ENCODE measurements at regions not wholly inside any gene's neighbourhood (a gene's known extent, or its start where the extent isn't known, plus 50 kb on each side); places are given as distances from the start of the nearest gene placed in this dataset.

DNA sequence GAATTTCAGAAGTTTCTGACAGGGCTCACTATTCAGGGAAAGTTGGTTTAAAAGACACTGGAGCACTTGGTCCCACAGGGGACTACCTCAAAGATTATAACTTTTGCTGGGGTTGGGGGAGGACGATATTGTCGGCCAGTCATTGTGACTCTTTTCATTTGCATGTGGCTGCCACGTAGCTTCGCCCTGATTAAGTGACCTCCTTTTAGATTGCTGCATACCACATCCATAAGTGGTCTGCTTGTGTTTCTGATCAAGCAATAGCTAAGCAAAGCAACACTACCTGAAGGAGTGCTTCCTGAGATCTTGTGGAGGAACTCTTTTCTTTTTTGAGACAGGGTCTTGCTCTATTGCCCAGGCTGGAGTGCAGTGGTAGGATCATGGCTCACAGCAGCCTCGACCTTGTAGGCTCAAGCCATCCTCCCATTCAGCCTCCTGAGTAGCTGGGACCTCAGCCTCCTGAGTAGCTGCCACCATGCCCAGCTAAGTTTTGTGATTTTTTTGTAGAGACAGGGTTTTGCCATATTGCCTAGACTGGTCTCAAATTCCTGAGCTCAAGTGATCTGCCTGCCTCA lies 691.3 kb downstream of the EPM2A start:
- DNase-seq = no peak

DNA sequence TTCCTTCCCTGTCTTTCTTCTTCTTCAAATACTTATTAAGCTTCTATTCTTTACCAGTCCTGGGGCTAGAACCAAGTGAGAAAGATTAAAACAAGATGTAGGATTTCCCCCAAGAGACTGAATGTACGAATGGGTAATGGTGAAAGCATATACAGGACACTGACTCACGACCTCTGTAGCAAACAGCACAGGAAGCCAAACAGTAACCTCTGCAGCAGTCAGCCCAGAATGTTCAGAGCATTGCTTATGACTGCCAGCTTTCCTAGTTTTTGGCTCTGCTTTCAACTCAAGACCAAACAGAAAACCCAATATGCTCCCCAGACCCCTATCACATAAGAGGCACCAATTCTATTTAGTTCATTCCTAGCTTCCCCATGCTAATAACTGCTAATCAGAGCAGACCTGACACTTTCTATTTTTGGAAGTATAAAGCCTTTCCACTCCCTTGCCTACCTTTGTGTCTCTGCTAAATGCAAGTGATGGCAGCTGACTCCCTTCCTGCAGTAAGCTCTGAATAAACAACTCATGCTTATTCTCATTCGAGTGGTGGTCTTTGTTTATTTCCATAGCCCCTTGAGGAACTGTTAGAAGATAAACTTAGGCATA lies 690.6 kb downstream of the EPM2A start:
- no peak for DNase-seq

DNA sequence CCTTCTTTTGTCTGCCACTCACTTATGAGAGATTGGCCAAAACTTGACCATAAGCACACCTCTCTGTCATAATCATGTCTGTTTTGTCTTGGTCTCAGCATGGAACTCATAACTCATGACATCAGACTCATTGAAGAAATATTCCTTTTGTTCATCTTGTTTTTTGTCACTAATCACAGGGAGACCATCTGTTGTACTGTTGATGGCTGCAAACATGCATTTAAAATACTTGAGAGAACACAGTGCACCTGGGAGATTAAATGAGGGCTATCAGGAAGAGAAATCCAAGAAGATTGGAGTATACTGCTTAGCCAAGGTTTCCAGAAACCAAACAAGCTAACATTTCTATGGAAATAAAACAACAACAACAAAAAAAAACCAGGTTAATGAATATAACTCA lies 689.7 kb downstream of the EPM2A start:
- no peak for DNase-seq

DNA sequence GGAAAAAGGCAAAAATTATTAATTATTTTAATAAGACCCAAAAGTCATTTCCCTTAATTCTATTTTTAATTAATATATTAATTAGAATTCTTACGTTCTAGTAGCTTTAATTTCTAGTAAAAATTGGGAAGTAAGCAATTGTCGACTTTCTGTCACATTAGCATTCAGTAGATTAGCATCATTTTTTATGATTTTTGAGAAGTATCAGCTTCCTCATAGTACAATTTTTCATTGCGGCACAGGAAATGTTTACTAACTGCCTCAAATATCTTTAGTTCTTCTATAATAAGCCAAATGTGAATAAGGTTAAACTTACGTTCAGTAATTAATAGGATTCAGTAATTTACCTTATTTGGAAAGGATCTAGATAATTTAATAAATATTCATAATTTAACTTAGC lies 687.4 kb downstream of the EPM2A start:
- no peak for DNase-seq

DNA sequence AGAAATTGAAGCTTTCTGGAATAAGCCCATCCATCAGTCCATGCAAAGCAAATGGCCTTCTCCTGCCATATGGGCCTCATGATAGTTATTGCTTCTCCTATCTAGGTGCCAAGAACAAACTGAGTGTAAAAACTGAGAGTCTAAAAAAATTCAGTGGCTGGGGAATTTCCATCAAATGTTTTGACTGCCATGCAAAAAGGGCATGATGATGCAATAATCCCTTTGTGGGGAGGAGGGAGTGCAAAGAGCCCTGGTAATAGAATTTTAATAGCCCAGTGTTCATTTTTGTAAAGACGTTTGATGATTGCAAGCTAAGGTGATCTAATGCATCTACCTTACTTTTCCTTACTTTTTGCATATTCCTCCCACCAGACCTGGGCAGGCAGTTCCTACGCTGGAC lies 683.7 kb downstream of the EPM2A start:
- no peak for DNase-seq

DNA sequence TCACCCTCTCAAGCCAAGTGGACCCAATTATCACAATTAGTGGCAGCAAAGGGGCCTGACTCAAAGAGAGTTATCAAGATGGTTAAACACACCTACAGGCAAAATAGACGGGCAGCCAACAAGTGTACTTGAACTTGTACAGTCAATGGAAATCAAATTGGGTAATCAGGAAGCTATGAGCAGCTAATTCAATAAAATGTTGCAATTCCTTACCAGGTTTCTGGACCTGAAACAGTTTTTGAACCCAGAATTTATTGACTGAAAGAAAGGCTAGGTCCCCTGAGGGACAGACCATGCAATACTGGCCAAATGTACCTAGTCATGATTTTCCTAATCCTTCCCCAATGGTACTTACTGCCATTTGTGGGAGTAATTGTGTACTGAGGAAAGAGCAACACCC lies 679.8 kb downstream of the EPM2A start:
- DNase-seq = no peak

DNA sequence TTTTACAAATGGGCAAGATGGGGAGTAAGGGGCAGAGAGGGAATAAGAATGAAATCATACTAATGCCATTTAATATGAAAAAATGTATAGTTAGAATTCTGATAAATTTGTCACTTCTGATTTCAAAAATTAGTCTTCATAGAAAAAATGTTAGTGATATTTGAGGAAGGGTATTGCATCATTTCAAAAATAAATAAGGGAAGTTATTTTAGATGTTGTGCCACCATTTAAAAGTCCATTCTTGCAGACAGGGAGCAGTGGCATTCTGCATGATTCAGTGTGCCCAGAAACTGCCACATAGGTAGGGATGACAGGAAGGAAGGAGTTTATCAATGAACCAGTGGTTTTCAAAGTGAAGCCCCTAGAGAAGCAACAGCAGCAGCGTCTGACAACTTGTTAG lies 674.6 kb downstream of the EPM2A start:
- DNase-seq = no peak

DNA sequence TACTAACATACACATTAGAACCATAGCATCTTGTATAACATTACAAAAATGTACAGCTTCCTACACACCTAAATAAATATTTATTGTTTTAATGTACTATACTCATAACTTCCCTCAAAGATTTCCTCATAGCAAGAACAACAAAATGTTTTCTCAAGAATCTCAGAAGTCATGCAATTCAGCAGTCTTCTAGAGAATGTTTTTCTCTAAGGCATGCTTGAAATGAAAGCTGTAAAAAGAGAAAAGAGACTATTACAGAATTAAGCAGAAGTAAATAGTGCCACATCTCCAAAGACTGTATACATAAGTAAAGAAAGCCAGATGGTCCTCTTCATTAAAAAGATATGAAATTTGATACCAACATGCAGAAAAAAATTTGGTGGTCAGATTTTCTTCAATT lies 672.2 kb downstream of the EPM2A start:
- no peak for DNase-seq

DNA sequence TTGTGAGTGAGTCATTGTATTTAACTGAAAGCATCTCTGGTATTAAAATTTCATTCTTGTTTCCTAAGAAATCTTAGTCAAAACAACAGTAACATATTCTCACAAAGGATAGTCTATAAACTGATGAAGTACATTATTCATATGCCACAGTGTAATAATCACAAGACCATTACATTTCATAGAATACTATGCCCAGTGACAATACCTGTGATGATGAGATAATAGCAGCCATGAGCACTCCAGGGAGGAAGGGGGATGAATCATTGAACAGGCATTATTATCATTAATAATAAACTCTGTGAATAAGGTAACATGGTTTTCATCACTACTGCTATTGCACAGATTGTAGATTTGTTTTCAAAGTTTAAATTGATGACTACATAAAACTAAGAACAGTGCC lies 667.9 kb downstream of the EPM2A start:
- no peak for DNase-seq

DNA sequence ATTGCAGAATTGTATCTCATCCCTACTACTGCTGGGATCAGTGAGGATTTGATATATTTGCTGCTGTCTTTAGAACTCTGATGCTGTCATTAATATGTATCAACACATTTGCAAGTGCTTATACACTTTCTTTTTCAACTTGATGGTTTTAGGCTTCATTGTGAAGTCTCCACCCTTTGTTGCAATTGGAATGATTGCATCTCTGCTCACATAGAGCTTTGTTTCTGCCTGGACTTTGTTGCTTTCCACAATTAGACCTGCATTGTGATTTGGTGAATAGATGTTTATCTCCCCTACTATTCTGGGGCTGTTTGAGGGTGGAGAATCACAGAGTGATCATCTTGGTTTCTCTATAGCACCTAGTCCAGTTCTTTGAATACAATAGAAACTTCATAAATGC lies 666.7 kb downstream of the EPM2A start:
- DNase-seq = no peak

DNA sequence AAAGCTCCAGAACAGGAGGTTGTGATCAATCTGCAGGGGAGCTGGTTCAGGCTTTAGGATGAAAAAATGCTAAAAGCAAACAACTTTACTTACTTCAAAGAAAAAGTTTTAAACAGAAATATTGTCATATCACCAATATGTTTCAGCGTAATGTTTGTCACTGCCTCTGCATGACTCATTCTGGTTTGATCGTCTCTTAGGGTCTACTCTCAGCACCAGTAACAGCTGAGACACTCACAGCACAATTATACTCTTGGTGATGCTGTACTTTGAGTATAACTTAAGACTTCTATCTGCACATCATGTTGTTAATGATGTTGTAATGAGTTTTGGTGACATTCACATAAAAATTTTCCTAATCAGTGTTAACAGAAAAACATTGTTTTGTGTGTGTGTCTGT lies 665.4 kb downstream of the EPM2A start:
- DNase-seq = no peak

DNA sequence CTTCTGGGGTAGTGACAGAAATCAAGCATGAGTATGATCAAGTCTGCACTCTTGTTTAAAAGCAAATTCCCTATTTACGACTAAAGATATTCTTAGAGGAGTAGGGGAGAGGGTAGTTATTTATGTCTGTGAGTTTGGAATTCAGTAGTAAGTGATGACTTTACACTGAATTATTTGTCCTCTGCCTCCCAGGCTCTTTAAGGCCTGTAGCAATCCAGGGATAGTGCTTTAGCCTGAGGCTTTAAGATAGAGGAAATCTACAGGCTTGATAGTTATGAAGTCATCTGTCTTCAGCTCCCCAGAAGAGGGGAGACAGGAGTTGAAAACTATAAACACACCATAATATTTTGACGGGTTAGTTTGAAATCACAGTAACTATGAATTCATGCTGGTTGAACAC lies 664.5 kb downstream of the EPM2A start:
- DNase-seq = no peak

DNA sequence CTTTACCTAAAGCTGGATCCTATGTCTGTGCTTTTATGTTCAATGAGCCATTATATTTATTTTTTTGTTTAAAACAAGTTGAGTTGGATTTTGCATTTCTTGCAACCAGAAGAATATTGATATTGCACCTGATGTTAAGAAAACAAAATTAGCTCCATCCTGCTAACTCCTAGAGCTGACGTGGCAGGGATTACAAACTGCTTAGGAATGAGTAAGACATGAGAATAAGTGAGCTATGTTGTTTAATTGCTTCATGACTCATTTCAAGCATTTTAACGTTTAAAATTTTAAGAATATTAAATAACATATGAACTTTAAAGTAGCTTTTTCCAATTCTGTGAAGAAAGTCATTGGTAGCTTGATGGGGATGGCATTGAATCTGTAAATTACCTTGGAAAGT lies 663.5 kb downstream of the EPM2A start:
- DNase-seq = no peak

DNA sequence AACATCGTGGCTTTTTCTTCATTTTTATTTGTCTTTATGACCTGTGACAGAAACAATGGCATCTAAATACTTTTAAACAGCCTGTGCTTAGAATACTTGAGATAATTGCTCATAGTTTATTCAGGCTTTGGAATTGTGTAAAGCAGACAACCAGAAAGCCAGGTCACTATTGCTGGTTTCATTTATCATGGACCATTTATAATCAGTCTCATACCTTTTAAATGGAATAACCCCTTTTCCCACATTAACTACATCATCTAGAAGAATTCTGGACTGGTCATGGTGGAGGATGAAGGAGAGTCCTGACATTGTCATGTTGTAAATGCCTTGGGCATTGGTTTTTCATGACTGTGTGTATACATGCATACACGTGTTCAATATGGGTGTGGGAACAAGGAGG lies 661.5 kb downstream of the EPM2A start:
- DNase-seq = no peak

DNA sequence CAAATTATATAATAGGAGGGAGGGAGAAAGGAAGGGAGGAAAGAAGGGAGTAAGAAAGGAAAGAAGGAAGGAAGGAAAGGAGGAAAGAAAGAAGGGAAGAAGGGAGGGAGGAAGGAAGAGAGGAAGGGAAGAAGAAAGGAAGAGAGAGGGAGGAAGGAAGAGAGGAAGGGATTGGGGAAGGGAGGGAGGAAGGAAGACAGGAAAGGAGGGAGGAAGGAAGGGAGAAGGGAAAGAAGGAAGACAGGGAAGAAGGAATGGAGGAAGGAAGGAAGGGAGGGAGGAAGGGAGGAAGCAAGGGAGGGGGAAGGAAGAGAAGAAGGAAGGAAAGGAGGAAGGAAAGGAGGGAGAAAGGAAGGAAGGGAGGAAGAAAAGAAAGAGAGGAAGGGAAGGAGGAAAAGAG lies 660.5 kb downstream of the EPM2A start:
- no peak for DNase-seq

DNA sequence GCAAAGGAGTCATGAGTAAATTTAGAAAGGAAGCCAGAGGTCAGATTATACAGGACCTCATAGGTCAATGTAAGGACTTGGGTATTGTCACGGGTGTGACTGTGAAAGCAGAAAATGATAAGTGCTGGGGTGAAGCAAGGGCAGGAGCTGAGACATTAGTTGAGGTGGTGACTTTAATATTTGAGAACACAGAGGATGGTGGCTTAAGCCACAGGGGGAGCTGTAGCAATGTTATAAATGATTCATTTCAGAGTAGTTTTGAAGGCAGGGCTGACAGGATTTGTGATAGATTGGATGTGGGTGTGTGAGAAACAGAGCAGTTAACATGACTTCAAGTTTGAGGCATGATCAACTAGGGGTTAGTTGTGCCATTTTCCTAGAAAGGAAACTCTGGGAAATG lies 659.9 kb downstream of the EPM2A start:
- DNase-seq = no peak

DNA sequence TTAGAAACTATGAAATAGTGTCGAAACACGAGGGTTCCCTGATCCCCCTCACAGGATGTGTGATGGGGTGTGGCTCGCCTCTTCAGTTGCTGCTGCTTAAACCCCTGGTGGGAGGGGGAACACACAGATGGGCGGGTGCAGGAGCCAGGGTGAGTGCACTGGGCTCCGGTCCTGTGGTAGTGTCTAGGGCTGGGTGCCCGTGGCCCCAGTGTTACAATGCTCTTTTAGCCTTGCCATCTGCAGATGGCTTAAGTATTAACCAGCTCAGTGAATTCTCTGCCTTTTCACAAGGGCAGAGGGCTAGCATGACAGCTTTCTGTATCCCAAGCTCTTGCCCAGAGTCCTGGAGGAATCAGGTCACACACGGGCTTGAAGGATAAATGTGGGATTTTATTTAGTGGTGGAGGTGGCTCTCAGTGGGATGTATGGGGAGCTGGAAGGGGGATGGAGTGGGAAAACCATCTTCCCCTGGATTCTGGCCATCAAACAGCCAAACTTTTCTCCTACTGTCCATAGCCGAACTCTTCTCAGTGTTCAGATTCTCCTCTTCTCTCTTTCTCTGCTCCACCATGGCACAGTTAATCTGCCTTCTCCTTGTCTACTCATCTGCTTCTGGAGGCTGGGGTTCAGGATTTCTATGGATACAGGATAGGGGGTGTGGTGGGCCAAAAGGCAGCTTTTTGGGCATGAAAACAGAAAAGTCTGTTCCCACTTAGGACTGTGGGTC lies 659.0 kb downstream of the EPM2A start:
- no peak for DNase-seq

DNA sequence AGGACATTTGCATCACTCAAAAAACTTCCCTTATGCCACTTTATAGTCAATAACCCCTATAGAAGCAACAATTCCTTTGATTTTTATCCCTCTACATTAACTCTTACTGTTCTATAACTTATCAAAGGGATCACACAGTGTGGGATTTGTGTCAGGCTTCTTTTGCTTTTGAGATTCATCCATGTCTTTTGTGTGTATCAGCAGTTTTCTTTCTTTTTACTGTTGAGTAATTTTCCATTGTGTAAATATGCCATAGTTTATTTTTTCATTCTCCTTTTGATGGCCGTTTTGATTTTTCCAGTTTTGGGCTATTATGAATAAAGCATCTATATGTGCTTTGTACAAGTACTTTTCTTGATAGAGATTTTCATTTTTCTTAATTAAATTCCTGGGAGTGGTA lies 657.9 kb downstream of the EPM2A start:
- DNase-seq = no peak

DNA sequence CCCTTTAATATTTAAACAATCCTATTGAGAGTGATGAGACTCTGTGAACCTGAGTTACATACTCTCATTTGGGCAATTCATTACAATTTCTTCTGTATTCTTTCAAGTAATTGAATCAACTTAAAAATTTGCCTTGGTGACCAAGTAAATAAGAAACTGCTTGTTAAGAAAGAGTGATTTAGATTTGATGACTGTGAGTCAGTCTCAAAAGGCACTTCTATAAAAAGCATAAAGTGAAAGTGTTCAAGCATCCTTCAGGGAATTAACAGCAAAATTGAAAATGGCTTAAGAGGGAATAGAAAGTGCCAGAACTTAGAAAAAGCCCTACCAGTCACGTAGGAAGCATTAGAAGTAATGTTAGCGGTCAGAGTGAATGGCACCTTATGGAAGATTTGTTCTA lies 654.7 kb downstream of the EPM2A start:
- no peak for DNase-seq

DNA sequence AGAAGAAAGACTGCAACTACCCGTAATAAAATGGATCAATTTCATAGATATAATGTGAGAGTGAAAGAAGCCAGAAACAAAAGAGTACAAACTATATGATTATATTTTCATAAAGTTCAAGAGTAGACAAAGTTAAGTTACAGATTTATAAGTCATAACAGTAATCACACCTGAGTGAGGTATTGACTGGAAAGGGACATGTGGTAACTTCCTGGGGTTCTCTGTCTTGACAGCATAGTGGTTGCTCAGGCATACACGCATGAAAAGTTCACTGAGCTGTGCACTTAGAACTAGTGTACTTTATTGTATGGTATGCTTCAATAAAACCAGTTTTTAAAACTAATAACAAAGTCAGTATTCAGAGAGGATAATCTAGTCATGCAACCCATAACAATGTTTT lies 653.6 kb downstream of the EPM2A start:
- DNase-seq = no peak

DNA sequence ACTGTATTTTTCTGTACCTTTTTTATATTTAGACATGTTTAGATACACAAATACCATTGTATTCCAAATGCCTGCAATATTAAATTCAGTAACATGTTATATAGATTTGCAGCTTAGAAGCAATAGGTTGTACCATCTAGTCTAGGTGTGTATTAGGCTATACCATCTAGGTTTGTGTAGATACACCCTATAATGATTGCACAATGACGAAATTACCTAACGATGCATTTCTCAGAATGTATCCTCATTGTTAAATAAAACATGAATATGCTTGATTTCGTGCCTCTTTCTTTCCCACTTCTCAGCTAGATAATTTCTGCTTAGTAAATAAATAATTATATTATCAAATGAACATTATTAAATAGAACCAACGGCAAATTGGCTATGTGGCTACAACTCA lies 653.0 kb downstream of the EPM2A start:
- DNase-seq = no peak

DNA sequence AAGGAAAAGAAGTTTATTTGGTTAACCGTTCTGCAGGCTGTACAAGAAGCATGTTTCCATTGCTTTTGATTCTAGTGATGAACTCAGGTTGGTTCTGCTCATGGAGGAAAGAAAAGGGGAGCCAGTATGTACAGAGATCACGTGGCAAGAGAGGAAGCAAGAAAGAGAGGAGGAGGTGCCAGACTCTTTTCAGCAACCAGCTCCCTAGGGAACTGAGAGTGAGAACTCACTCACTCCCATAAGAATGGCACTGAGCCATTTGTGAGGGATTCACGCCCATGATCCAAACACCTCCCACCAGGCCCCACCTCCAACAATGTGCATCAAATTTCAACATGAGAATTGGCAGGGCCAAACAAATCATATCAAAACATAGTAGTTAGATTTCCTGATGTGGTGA lies 649.1 kb downstream of the EPM2A start:
- no peak for DNase-seq

DNA sequence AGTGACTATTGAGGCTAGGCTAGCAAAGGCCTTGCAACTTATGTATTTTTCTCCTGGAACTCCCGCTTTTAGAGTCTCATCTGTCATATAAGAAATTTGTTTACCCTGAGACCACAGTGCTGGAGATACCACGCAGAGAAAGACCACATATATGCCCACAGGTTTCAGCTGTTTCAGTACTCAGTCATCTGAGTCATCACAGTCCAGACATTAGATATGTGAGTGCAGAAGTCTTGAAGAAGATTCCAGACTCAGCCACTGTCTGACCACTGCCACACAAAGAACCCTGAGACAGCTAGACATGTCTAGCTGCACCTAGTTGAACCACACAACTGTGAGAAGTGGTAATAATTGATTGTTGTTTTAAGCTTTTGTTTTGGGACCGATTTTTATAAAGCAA lies 648.3 kb downstream of the EPM2A start:
- no peak for DNase-seq

DNA sequence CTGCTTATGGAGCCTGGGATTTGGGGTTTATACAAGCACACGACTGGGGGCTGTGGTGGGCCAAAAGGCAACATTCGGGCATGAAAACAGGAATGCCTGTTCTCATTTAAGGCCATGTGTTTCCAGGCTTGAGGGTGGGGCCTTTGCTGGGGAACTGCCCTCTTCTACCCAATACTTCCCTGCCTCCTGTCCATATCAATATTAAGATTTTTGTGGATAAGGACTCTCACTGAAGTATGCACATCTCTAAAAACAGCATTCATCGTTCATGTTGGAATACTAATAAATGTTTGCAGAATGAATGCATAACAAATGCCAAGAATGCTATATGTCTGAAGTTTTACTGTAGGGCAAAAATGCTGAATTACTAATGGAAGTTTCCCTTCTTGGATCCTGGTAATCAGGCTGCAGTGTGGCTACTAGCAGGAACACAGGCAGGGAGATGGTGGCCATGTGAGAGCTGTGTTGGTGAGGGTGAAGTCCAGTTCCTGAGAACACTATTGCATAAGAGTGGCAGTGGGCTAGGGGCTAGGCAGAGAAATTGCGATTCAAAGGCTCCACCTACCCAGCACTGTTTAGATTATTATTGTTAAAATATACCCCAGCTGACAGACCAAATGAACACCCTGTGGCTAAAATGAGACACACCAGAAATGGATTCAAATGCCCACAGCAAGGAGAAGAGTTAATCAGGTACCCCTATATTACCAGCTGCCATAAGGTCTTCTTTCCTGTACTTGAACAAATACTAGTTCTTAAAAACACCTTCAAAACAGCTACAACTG lies 644.3 kb downstream of the EPM2A start:
- no peak for DNase-seq
